ENCODE measurements at regions not wholly inside any gene's neighbourhood (a gene's known extent, or its start where the extent isn't known, plus 50 kb on each side); places are given as distances from the start of the nearest gene placed in this dataset.

DNA sequence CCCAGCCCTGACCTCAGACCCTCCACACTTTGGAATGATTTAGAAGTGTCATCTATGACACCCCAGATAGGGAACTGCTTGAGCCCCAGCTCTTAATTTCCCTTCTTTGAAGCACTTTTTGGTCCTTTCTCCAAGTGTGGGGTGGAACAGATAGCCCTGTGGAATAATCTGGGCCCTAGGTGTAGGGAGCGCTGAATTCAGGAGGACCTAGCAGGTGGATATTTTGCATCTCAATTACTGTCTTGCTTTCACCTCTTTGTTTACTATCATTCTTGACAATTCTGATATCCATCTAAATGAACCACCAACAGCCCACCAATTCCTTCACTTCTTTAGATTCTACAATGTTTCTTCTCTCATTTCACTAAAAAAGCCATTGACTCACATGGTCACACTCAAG is 850.4 kb downstream of the KCNJ2 start:
- intact Hi-C loops (cut with micrococcal nuclease): no loop called here
- no peak overlapping the region for H3K27ac Mint-ChIP-seq
- ChIA-PET CTCF (no interaction called here), POLR2A (no interaction called here)
- ATAC-seq: no peak
- H3K36me3 Mint-ChIP-seq (ENCODE audit: low read depth): no peaks in the 10 kb centered on the region
- peaks cover 3% of the 10 kb centered on the region for H3K9me3 Mint-ChIP-seq
- H3K4me1 Mint-ChIP-seq (ENCODE audit: low read depth): no peaks in the 10 kb centered on the region
- H3K27me3 Mint-ChIP-seq: no peaks in the 10 kb centered on the region
- DNase-seq: no peak
- TF ChIP-seq, protein P1, sequence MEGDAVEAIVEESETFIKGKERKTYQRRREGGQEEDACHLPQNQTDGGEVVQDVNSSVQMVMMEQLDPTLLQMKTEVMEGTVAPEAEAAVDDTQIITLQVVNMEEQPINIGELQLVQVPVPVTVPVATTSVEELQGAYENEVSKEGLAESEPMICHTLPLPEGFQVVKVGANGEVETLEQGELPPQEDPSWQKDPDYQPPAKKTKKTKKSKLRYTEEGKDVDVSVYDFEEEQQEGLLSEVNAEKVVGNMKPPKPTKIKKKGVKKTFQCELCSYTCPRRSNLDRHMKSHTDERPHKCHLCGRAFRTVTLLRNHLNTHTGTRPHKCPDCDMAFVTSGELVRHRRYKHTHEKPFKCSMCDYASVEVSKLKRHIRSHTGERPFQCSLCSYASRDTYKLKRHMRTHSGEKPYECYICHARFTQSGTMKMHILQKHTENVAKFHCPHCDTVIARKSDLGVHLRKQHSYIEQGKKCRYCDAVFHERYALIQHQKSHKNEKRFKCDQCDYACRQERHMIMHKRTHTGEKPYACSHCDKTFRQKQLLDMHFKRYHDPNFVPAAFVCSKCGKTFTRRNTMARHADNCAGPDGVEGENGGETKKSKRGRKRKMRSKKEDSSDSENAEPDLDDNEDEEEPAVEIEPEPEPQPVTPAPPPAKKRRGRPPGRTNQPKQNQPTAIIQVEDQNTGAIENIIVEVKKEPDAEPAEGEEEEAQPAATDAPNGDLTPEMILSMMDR (IDR thresholded peaks at IDR 0.05): no peak
- H3K4me3 Mint-ChIP-seq: no peak overlapping the region

DNA sequence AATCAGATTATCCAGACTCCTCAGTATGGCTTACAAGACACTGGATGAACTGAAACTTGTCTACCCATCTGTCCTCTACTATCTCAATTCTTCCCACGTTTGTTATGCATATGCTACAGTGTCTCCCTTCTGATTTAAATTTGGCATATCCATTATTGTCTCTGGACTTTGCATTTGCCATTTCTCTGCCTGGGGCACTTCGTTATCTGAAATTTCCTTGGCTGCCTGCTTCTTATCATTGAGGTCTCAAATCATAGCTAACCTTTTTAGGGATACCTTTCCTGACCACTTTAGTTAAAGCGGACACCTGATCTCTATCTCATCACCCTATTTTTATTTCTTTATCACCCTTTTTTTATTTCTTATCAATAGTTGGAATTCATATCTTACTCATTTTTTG is 853.4 kb downstream of the KCNJ2 start:
- H3K27ac Mint-ChIP-seq: no peak overlapping the region
- DNase-seq: no peak
- no peak overlapping the region for H3K4me3 Mint-ChIP-seq
- TF ChIP-seq, protein P1 (IDR thresholded peaks at IDR 0.05): no peak
- no peaks in the 10 kb centered on the region for H3K27me3 Mint-ChIP-seq
- CTCF ChIA-PET: no interaction called here
- no peaks in the 10 kb centered on the region for H3K4me1 Mint-ChIP-seq (ENCODE audit: low read depth)
- POLR2A ChIA-PET: interaction anchor here (0.6 kb wide), 1 partner anchor 113 kb away, joined by 3 read pairs; no protein-coding TSS in a partner anchor
- H3K9me3 Mint-ChIP-seq: peaks cover 3% of the 10 kb centered on the region
- no peaks in the 10 kb centered on the region for H3K36me3 Mint-ChIP-seq (ENCODE audit: low read depth)
- intact Hi-C loops (cut with micrococcal nuclease): no loop called here
- no peak for ATAC-seq

GRCh38 chr17:71023249-71024030 is 854.1 kb downstream of the KCNJ2 start:
- DNase-seq: no peak
- ATAC-seq: no peak
- no peaks in the 10 kb centered on the region for H3K27me3 Mint-ChIP-seq
- ChIA-PET POLR2A (interaction anchor here (0.6 kb wide), 1 partner anchor 112 kb away, joined by 3 read pairs; no protein-coding TSS in a partner anchor), CTCF (no interaction called here)
- H3K4me3 Mint-ChIP-seq: no peak overlapping the region
- H3K9me3 Mint-ChIP-seq: peaks cover 3% of the 10 kb centered on the region
- H3K27ac Mint-ChIP-seq: no peak overlapping the region
- no peaks in the 10 kb centered on the region for H3K36me3 Mint-ChIP-seq (ENCODE audit: low read depth)
- TF ChIP-seq, protein P1 (IDR thresholded peaks at IDR 0.05): no peak
- intact Hi-C loops (cut with micrococcal nuclease): no loop called here
- no peaks in the 10 kb centered on the region for H3K4me1 Mint-ChIP-seq (ENCODE audit: low read depth)

GRCh38 chr17:71024172-71024571 is 854.8 kb downstream of the KCNJ2 start:
- DNase-seq: no peak
- Mint-ChIP-seq H3K36me3 (ENCODE audit: low read depth) (no peaks in the 10 kb centered on the region), H3K27me3 (no peaks in the 10 kb centered on the region), H3K4me3 (no peak overlapping the region), H3K4me1 (ENCODE audit: low read depth) (no peaks in the 10 kb centered on the region), H3K9me3 (peaks cover 3% of the 10 kb centered on the region), H3K27ac (no peak overlapping the region)
- ATAC-seq: no peak
- ChIA-PET POLR2A (no interaction called here), CTCF (no interaction called here)
- TF ChIP-seq, protein P1 (IDR thresholded peaks at IDR 0.05): no peak
- intact Hi-C loops (cut with micrococcal nuclease): no loop called here

DNA sequence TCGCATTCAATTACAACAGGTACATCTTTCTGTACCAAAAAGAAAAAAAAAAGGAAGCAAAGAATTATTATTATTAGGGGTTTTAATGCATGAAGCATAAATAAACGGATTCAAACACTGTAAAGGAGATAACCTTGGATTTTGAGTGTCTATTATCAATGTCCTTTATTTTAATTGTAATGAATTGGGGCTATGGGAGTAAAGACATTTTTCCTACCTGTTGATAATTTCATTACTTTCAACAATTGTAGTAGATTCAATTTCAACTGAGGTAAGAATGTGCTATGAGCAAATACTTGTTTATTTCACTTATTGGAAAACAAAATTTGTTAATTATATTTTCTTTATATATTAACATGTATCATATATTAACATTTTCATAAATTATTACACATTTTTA is 855.6 kb downstream of the KCNJ2 start:
- ChIA-PET CTCF (no interaction called here), POLR2A (no interaction called here)
- TF ChIP-seq, protein P1 (IDR thresholded peaks at IDR 0.05): no peak
- H3K9me3 Mint-ChIP-seq: peaks cover 3% of the 10 kb centered on the region
- no peaks in the 10 kb centered on the region for H3K27me3 Mint-ChIP-seq
- ATAC-seq: no peak
- DNase-seq: no peak
- no peaks in the 10 kb centered on the region for H3K4me1 Mint-ChIP-seq (ENCODE audit: low read depth)
- H3K36me3 Mint-ChIP-seq (ENCODE audit: low read depth): no peaks in the 10 kb centered on the region
- H3K27ac Mint-ChIP-seq: no peak overlapping the region
- intact Hi-C loops (cut with micrococcal nuclease): no loop called here
- H3K4me3 Mint-ChIP-seq: no peak overlapping the region

Data from activated CD8-positive, alpha-beta T cell treated with anti-CD3 and anti-CD28 coated beads for 36 hours (primary cell).